Aorta (tissue), 5 donors: ENCODE measurements at regions not wholly inside any gene's neighbourhood (a gene's known extent, or its start where the extent isn't known, plus 50 kb on each side); places are given as distances from the start of the nearest gene placed in this dataset.

ENCODE experiments used
- ATAC-seq: fragments of 200-7000 bp; cut with Tn5 transposase; one replicate; pipeline ENCODE4 v1.9.1; 2022; ENCODE audit warnings: moderate library complexity; ENCODE audit not compliant: low FRiP score
- DNase-seq, 2 donors: peaks; one replicate each; pipeline ENCODE4 v3.0.0-alpha.2; 2020
- H3K27ac ChIP-seq, 2 donors: one replicate each; pipeline ENCODE4 v1.5.1; 2013; ENCODE audit warnings: low read length in 2 of 2, mild to moderate bottlenecking in 2 of 2, moderate library complexity in 2 of 2, control low read depth in 1 of 2, inconsistent platforms in 1 of 2, low read depth in 1 of 2
- H3K27me3 ChIP-seq, 2 donors: one replicate each; pipeline ENCODE4 v1.6.1; 2013; ENCODE audit warnings: control low read depth in 1 of 2, low read length in 1 of 2, mild to moderate bottlenecking in 1 of 2, moderate library complexity in 1 of 2; ENCODE audit not compliant: insufficient read depth in 2 of 2, control insufficient read depth in 1 of 2
- H3K36me3 ChIP-seq, 2 donors: one replicate each; pipeline ENCODE4 v1.6.1; 2013; ENCODE audit warnings: control low read depth in 1 of 2, low read length in 1 of 2, mild to moderate bottlenecking in 1 of 2; ENCODE audit not compliant: insufficient read depth in 2 of 2, control insufficient read depth in 1 of 2
- H3K4me1 ChIP-seq, 2 donors: one replicate each; pipeline ENCODE4 v1.6.1; 2013; ENCODE audit warnings: low read length in 2 of 2, control low read depth in 1 of 2, mild to moderate bottlenecking in 1 of 2, moderate library complexity in 1 of 2; ENCODE audit not compliant: insufficient read depth in 2 of 2, control insufficient read depth in 1 of 2
- H3K4me3 ChIP-seq, 2 donors: one replicate each; pipeline ENCODE4 v1.5.1; 2013; ENCODE audit warnings: low read length in 2 of 2, control low read depth in 1 of 2, mild to moderate bottlenecking in 1 of 2
- H3K9me3 ChIP-seq: one replicate; pipeline ENCODE4 v1.6.1; 2013; ENCODE audit warnings: mild to moderate bottlenecking, low read length; ENCODE audit not compliant: control insufficient read depth
- WGBS, 2 donors: extraction: QIAGEN DNeasy Blood & Tissue Kit; methylation state at CpG; one replicate each; pipeline ENCODE4 v1.1.7; 2013; 5-methylcytosine and 5-hydroxymethylcytosine counted together
- intact Hi-C, 2 donors: fragments of 100-400 bp; cut with DNase I; formaldehyde crosslinking; loops; one replicate each; pipeline versions ENCODE4 v1.14.2 to v1.15.0; 2022
- donor health status: healthy with polysubstance abuse.
- donor health status: Bipolar disorder and iron deficiency.
- donor health status: DM: no; HTN: no; CAD: no.
- donor health status: DM: no; HTN: no; CAD: no.
- donor health status: DM: yes; HTN: yes; CAD: no.

GRCh38 chr11:108994887-108995286 is 330.0 kb downstream of the DDX10 start:
- H3K4me1 ChIP-seq: no peaks in the 10 kb centered on the region
- no peak overlapping the region for H3K27ac ChIP-seq
- no peak for ATAC-seq
- 86 to 96% methylated on average over 1 of the region's 1 CpG for WGBS, 2 donors
- H3K4me3 ChIP-seq: no peak overlapping the region
- peaks cover 0 to 1% of the 10 kb centered on the region in 2 donors for H3K36me3 ChIP-seq
- H3K27me3 ChIP-seq: no peaks in the 10 kb centered on the region
- no peak for DNase-seq
- intact Hi-C loops: no loop called here
- H3K9me3 ChIP-seq: no peaks in the 10 kb centered on the region

DNA sequence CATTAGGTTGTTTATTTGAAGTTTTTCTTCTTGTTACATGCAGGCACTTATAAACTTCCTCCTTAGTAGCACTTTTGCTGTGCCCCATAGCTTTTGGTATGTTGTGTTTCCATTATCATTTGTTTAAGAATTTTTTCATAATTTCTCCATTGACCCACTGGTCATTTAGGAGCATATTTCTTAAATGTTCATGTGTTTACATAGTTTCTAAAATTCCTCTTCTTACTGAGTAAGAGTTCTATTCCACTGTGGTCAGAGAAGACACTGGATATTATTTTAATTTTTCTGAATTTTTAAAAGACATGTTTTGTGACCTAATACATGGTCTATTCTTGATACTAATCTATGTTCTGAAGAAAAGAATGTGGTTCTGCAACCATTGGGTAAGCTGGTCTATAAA is 333.0 kb downstream of the DDX10 start:
- Histone ChIP-seq H3K27ac (no peak overlapping the region), H3K9me3 (peaks cover 2% of the 10 kb centered on the region), H3K4me1 (no peaks in the 10 kb centered on the region), H3K4me3 (no peak overlapping the region), H3K36me3 (no peaks in the 10 kb centered on the region), H3K27me3 (no peaks in the 10 kb centered on the region)
- DNase-seq (no peak), ATAC-seq (no peak)
- intact Hi-C loops: no loop called here

DNA sequence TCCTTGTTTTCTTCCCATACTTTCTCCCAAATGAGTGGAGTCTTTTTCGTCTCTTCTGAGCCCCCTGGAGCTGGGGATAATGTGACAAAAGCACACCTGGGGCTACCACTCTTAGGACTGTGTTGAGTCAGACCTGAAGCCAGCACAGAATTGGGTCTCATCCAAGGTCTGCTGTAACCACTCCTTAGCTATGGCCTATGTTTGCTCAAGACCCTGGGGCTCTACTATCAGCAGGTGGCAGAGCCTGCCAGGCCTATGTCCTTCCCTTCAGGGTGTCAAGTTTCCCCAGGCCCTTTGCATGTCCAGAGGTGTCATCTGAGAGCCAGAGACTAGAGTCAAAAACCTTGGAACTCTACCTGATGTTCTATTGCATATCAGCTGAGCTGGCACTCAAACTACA is 335.7 kb downstream of the DDX10 start:
- H3K27ac ChIP-seq: no peak overlapping the region
- DNase-seq (no peak), ATAC-seq (no peak)
- no peaks in the 10 kb centered on the region for H3K27me3 ChIP-seq
- H3K9me3 ChIP-seq: peaks cover 2% of the 10 kb centered on the region
- WGBS, 2 donors: 66 to 72% methylated on average over 1 of the region's 1 CpG
- no peak overlapping the region for H3K4me3 ChIP-seq
- H3K4me1 ChIP-seq: no peaks in the 10 kb centered on the region
- no peaks in the 10 kb centered on the region for H3K36me3 ChIP-seq
- intact Hi-C loops: no loop called here

DNA sequence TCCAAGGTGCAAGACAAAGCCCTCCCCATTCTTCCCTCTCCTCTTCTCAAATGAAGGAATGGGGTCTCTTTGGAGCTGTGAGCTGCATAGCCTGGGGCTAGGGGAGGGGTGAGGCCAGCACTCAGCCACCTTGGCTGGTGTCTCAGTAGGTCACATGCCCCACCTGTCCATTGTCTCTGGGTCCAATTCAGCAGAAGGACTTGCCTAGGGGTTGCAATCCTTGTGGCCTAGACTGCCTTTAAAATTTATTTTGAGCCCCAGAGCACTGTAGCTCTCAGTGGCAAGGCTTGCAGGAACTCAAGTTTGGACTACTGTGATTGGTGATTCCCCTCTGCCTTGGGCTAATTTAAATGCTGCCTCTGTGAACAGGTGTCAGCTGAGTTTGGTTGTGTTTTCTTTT is 336.7 kb downstream of the DDX10 start:
- no peak for DNase-seq
- ATAC-seq: no peak
- Histone ChIP-seq H3K27me3 (no peaks in the 10 kb centered on the region), H3K4me1 (no peaks in the 10 kb centered on the region), H3K27ac (no peak overlapping the region), H3K9me3 (peaks cover 2% of the 10 kb centered on the region), H3K4me3 (no peak overlapping the region), H3K36me3 (no peaks in the 10 kb centered on the region)
- intact Hi-C loops: no loop called here

DNA sequence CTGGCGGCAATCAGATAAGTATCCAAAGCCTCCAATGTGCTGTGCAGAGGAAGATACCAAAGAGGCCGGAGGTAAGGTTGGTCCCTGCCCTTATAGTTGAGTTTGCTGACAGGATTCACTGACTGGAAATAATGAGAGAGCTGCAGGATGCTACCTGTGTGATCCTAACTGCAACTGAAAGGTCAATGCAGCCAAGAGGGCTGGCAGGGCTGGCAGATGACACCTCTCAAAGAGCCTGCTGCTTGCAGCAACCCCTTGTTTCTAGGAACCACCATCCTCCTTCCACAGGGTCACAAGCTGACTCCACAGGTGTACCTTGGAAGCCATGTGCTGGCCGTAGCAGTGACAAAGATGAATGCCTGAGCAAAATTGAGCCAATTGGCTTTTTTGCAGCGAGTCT is 348.1 kb downstream of the DDX10 start:
- Histone ChIP-seq H3K27me3 (no peaks in the 10 kb centered on the region), H3K27ac (no peak overlapping the region), H3K36me3 (no peaks in the 10 kb centered on the region), H3K4me1 (no peaks in the 10 kb centered on the region), H3K9me3 (no peaks in the 10 kb centered on the region), H3K4me3 (no peak overlapping the region)
- ATAC-seq: no peak
- intact Hi-C loops: no loop called here
- DNase-seq: no peak
- 82 to 83% methylated on average over 4 of the region's 4 CpGs for WGBS, 2 donors

GRCh38 chr11:109015283-109015682 is 350.4 kb downstream of the DDX10 start:
- Histone ChIP-seq H3K36me3 (no peaks in the 10 kb centered on the region), H3K27me3 (no peaks in the 10 kb centered on the region), H3K9me3 (no peaks in the 10 kb centered on the region), H3K4me3 (no peak overlapping the region), H3K4me1 (no peaks in the 10 kb centered on the region), H3K27ac (no peak overlapping the region)
- DNase-seq (no peak), ATAC-seq (no peak)
- 49 to 54% methylated on average over 5 of the region's 5 CpGs for WGBS, 2 donors
- intact Hi-C loops: no loop called here

DNA sequence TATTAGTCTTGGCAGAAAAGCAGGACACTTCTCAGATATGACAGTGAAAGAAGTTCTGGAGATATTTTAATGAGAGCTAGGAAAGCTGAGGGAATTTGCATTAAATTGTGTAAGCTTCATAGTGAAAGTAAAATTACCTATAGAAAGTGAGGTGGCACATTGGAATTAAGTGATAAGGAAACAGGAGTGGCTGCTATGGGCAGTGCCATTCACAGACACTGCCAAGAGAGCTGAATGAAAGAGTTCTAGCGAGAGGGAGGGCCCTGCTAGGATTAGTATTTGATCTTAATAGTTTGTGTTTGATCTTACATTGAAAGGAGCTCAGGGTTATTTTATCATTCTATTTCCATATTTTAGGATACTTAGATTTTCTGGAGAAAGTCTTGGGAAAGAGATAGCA is 351.9 kb downstream of the DDX10 start:
- Histone ChIP-seq H3K27me3 (no peaks in the 10 kb centered on the region), H3K9me3 (no peaks in the 10 kb centered on the region), H3K4me1 (no peaks in the 10 kb centered on the region), H3K4me3 (no peak overlapping the region), H3K27ac (no peak overlapping the region), H3K36me3 (no peaks in the 10 kb centered on the region)
- intact Hi-C loops: no loop called here
- DNase-seq (no peak), ATAC-seq (no peak)
- WGBS, 2 donors: 0 to 100% methylated on average over 1 of the region's 1 CpG

- H3K9me3 ChIP-seq: no peaks in the 10 kb centered on the region
- ATAC-seq (no peak), DNase-seq (no peak)
- no peaks in the 10 kb centered on the region for H3K4me1 ChIP-seq
- no peaks in the 10 kb centered on the region for H3K27me3 ChIP-seq
- intact Hi-C loops: no loop called here
- no peak overlapping the region for H3K27ac ChIP-seq
- no peaks in the 10 kb centered on the region for H3K36me3 ChIP-seq
- WGBS, 2 donors: 91 to 92% methylated on average over 6 of the region's 6 CpGs
- H3K4me3 ChIP-seq: no peak overlapping the region
These were observed 352.6 kb downstream of the DDX10 start for GRCh38 chr11:109017489-109017888.

GRCh38 chr11:109018639-109019038 is 353.8 kb downstream of the DDX10 start:
- 91 to 92% methylated on average over 3 of the region's 3 CpGs for WGBS, 2 donors
- no peak for DNase-seq
- no peak for ATAC-seq
- Histone ChIP-seq H3K27me3 (no peaks in the 10 kb centered on the region), H3K4me3 (no peak overlapping the region), H3K36me3 (no peaks in the 10 kb centered on the region), H3K27ac (no peak overlapping the region), H3K9me3 (no peaks in the 10 kb centered on the region), H3K4me1 (no peaks in the 10 kb centered on the region)
- intact Hi-C loops: no loop called here
